ENCODE measurements at regions not wholly inside any gene's neighbourhood (a gene's known extent, or its start where the extent isn't known, plus 50 kb on each side); places are given as distances from the start of the nearest gene placed in this dataset.

GRCh38 chr16:9489835-9490467, 398.5 kb downstream of the HAPSTR1 start:
- no peak for TF ChIP-seq CTCF (conservative IDR thresholded peaks at IDR 0.05; ENCODE audit: low read length)
- TF ChIP-seq EZH2phosphoT487 (IDR thresholded peaks at IDR 0.05; ENCODE audit: borderline replicate concordance): no peak
